ENCODE measurements at regions not wholly inside any gene's neighbourhood (a gene's known extent, or its start where the extent isn't known, plus 50 kb on each side); places are given as distances from the start of the nearest gene placed in this dataset.

DNA sequence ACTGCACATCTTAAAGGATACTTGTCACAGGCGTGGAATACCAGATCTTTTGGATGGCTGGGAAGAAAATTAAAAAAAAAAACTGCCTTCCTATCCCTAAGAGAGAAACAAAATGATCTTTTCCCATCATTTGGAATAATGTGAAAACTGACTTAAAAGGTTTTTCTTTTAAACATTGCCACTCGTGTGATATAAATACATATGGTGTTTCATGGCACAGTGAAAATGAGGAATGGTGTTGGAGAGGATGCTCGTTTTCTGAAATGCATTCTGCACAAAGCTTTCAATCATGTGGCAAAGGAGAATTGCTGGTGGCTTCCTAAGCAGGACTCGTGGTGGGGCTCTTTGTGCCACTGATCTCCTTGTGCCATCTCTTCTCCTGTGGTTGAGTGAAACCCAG is 74.9 kb upstream of the LRRC4C start:
- TF ChIP-seq, protein P1, sequence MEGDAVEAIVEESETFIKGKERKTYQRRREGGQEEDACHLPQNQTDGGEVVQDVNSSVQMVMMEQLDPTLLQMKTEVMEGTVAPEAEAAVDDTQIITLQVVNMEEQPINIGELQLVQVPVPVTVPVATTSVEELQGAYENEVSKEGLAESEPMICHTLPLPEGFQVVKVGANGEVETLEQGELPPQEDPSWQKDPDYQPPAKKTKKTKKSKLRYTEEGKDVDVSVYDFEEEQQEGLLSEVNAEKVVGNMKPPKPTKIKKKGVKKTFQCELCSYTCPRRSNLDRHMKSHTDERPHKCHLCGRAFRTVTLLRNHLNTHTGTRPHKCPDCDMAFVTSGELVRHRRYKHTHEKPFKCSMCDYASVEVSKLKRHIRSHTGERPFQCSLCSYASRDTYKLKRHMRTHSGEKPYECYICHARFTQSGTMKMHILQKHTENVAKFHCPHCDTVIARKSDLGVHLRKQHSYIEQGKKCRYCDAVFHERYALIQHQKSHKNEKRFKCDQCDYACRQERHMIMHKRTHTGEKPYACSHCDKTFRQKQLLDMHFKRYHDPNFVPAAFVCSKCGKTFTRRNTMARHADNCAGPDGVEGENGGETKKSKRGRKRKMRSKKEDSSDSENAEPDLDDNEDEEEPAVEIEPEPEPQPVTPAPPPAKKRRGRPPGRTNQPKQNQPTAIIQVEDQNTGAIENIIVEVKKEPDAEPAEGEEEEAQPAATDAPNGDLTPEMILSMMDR (IDR thresholded peaks at IDR 0.05): no peak
- TF ChIP-seq EP300 (IDR thresholded peaks at IDR 0.05) (no peak), POLR2A (IDR thresholded peaks at IDR 0.05) (no peak), POLR2AphosphoS5 (IDR thresholded peaks at IDR 0.05) (no peak)

Measured in suprapubic skin (tissue), 4 donors.